GM12878 (cell line): ENCODE measurements at regions not wholly inside any gene's neighbourhood (a gene's known extent, or its start where the extent isn't known, plus 50 kb on each side); places are given as distances from the start of the nearest gene placed in this dataset.

ENCODE experiments used
- ATAC-seq: fragments of 200-7000 bp; cut with Tn5 transposase; 3 replicates; pipeline ENCODE4 v1.9.1; 2020; ENCODE audit warnings: mild to moderate bottlenecking, moderate library complexity
- BruUV-seq: library from RNA; stranded (reverse); fragments of 400-500 nt; replicated peaks from 2 replicates; lab custom pipeline; 2021; lab: Mats Ljungman, UMichigan
- CTCF ChIA-PET: fragments of 300-600 bp; sonication (Branson Sonifier 250); formaldehyde crosslinking; extraction: SDS; loops from one replicate; lab custom pipeline; 2021; ENCODE audit warnings: inconsistent platforms; lab: Yijun Ruan, JAX
- POLR2A ChIA-PET: fragments of 350-600 bp; formaldehyde crosslinking; extraction: SDS; loops from one replicate; lab custom pipeline; 2021; ENCODE audit warnings: inconsistent platforms; lab: Charles Lee
- RAD21 ChIA-PET: fragments of 300-600 bp; sonication (Branson Sonifier 250); formaldehyde crosslinking; loops from one replicate; lab custom pipeline; 2023; ENCODE audit warnings: antibody characterized with exemption; ENCODE audit not compliant: unreplicated experiment; lab: Charles Lee
- SMC1A ChIA-PET: fragments of 300-600 bp; sonication (Branson Sonifier 250); formaldehyde crosslinking; loops from one replicate; lab custom pipeline; 2023; ENCODE audit not compliant: unreplicated experiment, uncharacterized antibody; lab: Charles Lee
- DNase-seq: peaks from one replicate; pipeline ENCODE4 v3.0.0-alpha.2; 2011; ENCODE audit warnings: low read depth, low spot score
- FAIRE-seq: peaks from 3 replicates; lab custom pipeline; 2011; peaks lifted over from hg19 to GRCh38; lab: Jason Lieb, UNC
- H2AFZ ChIP-seq: 2 replicates; pipeline ENCODE4 v1.6.0; 2011; ENCODE audit warnings: low read depth, low read length, control low read depth; ENCODE audit not compliant: control insufficient read depth
- H3K27ac ChIP-seq: 2 replicates; pipeline ENCODE4 v1.5.1; 2011; ENCODE audit warnings: control low read depth; ENCODE audit not compliant: control insufficient read depth, insufficient read depth
- H3K27me3 ChIP-seq, 2 experiments: replicated peaks in 1 of 2; 2 replicates each; pipeline versions ENCODE4 v1.6.0 to v1.6.1; 2011; ENCODE audit warnings: low read length in 1 of 2; ENCODE audit not compliant: control insufficient read depth in 2 of 2, insufficient read depth in 2 of 2
- H3K36me3 ChIP-seq, 2 experiments: 2 replicates each; pipeline ENCODE4 v1.5.1; 2011; ENCODE audit warnings: low read length in 1 of 2; ENCODE audit not compliant: control insufficient read depth in 2 of 2, insufficient read depth in 2 of 2
- H3K4me1 ChIP-seq: 2 replicates; pipeline ENCODE4 v1.6.1; 2011; ENCODE audit warnings: mild to moderate bottlenecking, low read length, moderate library complexity, mixed read lengths; ENCODE audit not compliant: control insufficient read depth, insufficient read depth
- H3K4me2 ChIP-seq: 2 replicates; pipeline ENCODE4 v1.6.0; 2011; ENCODE audit warnings: control low read depth; ENCODE audit not compliant: control insufficient read depth, insufficient read depth
- H3K4me3 ChIP-seq: fragments of 200-600 bp; sonication (generic); 2 replicates; pipeline ENCODE4 v1.5.1; 2016
- H3K79me2 ChIP-seq: 2 replicates; pipeline ENCODE4 v1.6.0; 2011; ENCODE audit warnings: low read length; ENCODE audit not compliant: control insufficient read depth, insufficient read depth
- H3K9ac ChIP-seq: 2 replicates; pipeline ENCODE4 v1.8.0; 2011; ENCODE audit warnings: low read length, control low read depth, mixed read lengths; ENCODE audit not compliant: control insufficient read depth, insufficient read depth
- H3K9me3 ChIP-seq: replicated peaks from 3 replicates; pipeline ENCODE4 v1.5.1; 2011; ENCODE audit warnings: mild to moderate bottlenecking, low read length; ENCODE audit not compliant: control insufficient read depth, insufficient read depth
- H4K20me1 ChIP-seq: 2 replicates; pipeline ENCODE4 v1.6.0; 2011; ENCODE audit not compliant: control insufficient read depth, insufficient read depth
- MYC ChIP-seq: IDR thresholded peaks from 2 replicates; pipeline ENCODE4 v1.6.1; 2011; ENCODE audit warnings: mild to moderate bottlenecking, low read length, moderate library complexity, inconsistent platforms; ENCODE audit not compliant: insufficient read depth, insufficient replicate concordance, insufficient read length, severe bottlenecking
- RAD21 ChIP-seq: IDR thresholded peaks from 2 replicates; pipeline ENCODE4 v1.6.1; 2011; ENCODE audit warnings: mild to moderate bottlenecking, low read depth, low read length, moderate library complexity; ENCODE audit not compliant: insufficient read depth
- ZNF384 ChIP-seq: IDR thresholded peaks from 2 replicates; pipeline ENCODE4 v1.6.1; 2012; ENCODE audit warnings: low read depth, mild to moderate bottlenecking, low read length, improper control_type of control experiment, borderline replicate concordance
- ZSCAN29 ChIP-seq: fragments of 450-650 bp; IDR thresholded peaks from 2 replicates; pipeline ENCODE4 v1.6.1; 2017; ENCODE audit warnings: mild to moderate bottlenecking, moderate library complexity
- WGBS: methylation state at CpG from one replicate; pipeline ENCODE4 v1.1.6; 2016; ENCODE audit warnings: low lambda C conversion rate; ENCODE audit not compliant: insufficient replicate concordance, insufficient coverage; ENCODE audit errors: missing lambda C conversion rate; 5-methylcytosine and 5-hydroxymethylcytosine counted together
- in situ Hi-C: fragments of 300-500 bp; cut with MboI; formaldehyde crosslinking; loops from 9 replicates; pipeline ENCODE4 v1.14.3; 2018; ENCODE audit warnings: mixed read lengths
- intact Hi-C: fragments of 100-400 bp; cut with micrococcal nuclease; formaldehyde crosslinking; loops from one replicate; pipeline ENCODE4 v1.14.2; 2022; ENCODE audit not compliant: unreplicated experiment
- TF ChIP-seq, protein P1 (sequence below): fragments of 150-350 bp; IDR thresholded peaks from 2 replicates; pipeline ENCODE4 v1.6.1; 2016; ENCODE audit warnings: low read depth, low read length
- TF ChIP-seq, protein P2 (sequence below): fragments of 450-650 bp; IDR thresholded peaks from 2 replicates; pipeline ENCODE4 v1.6.1; 2016; ENCODE audit warnings: mild to moderate bottlenecking

DNA sequence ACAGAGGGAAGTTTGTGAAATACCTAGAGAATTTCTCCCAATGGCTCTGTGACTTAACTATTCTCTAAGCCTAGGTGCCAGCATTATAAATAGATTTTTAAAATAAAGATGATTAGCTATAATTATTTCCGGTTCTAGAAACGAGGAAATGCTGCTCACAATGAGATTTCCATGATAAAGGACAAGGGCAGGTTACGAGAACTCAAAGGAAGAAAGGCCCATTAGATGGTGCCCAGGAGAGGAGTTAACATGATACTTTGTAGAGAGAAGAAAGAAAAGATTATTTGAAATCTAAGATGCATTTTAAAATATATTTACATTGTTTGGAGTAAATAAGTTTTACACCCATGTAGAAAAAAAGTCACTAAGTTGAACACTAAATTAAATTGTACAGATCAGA is 538.3 kb upstream of the PTGER4 start:
- Histone ChIP-seq H3K4me3 (no peak overlapping the region), H4K20me1 (no peaks in the 10 kb centered on the region), H3K36me3 (no peaks in the 10 kb centered on the region), H3K9me3 (no peaks in the 10 kb centered on the region), H3K9ac (no peak overlapping the region), H3K4me1 (no peaks in the 10 kb centered on the region), H2AFZ (no peak overlapping the region), H3K79me2 (no peaks in the 10 kb centered on the region), H3K4me2 (no peak overlapping the region), H3K27ac (no peak overlapping the region), H3K27me3 (no peaks in the 10 kb centered on the region; a peak in 1 of 4 replicates)
- in situ Hi-C loops, result no loop called here
- BruUV-seq, result no TSS peak
- ATAC-seq, result no peak
- no peak for FAIRE-seq
- intact Hi-C loops, result no loop called here
- SMC1A ChIA-PET, result no interaction called here
- WGBS, result 13% methylated on average over 3 of the region's 3 CpGs
- CTCF ChIA-PET, result no interaction called here
- DNase-seq, result no peak
- POLR2A ChIA-PET, result no interaction called here
- no peak for TF ChIP-seq ZNF384
- TF ChIP-seq ZSCAN29, result no peak
- TF ChIP-seq, protein P1, sequence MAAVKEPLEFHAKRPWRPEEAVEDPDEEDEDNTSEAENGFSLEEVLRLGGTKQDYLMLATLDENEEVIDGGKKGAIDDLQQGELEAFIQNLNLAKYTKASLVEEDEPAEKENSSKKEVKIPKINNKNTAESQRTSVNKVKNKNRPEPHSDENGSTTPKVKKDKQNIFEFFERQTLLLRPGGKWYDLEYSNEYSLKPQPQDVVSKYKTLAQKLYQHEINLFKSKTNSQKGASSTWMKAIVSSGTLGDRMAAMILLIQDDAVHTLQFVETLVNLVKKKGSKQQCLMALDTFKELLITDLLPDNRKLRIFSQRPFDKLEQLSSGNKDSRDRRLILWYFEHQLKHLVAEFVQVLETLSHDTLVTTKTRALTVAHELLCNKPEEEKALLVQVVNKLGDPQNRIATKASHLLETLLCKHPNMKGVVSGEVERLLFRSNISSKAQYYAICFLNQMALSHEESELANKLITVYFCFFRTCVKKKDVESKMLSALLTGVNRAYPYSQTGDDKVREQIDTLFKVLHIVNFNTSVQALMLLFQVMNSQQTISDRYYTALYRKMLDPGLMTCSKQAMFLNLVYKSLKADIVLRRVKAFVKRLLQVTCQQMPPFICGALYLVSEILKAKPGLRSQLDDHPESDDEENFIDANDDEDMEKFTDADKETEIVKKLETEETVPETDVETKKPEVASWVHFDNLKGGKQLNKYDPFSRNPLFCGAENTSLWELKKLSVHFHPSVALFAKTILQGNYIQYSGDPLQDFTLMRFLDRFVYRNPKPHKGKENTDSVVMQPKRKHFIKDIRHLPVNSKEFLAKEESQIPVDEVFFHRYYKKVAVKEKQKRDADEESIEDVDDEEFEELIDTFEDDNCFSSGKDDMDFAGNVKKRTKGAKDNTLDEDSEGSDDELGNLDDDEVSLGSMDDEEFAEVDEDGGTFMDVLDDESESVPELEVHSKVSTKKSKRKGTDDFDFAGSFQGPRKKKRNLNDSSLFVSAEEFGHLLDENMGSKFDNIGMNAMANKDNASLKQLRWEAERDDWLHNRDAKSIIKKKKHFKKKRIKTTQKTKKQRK, result no peak
- no peak for TF ChIP-seq MYC
- no peak for TF ChIP-seq RAD21
- TF ChIP-seq, protein P2, sequence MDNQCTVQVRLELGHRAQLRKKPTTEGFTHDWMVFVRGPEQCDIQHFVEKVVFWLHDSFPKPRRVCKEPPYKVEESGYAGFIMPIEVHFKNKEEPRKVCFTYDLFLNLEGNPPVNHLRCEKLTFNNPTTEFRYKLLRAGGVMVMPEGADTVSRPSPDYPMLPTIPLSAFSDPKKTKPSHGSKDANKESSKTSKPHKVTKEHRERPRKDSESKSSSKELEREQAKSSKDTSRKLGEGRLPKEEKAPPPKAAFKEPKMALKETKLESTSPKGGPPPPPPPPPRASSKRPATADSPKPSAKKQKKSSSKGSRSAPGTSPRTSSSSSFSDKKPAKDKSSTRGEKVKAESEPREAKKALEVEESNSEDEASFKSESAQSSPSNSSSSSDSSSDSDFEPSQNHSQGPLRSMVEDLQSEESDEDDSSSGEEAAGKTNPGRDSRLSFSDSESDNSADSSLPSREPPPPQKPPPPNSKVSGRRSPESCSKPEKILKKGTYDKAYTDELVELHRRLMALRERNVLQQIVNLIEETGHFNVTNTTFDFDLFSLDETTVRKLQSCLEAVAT, result no peak
- RAD21 ChIA-PET, result no interaction called here
